H1 (cell line): ENCODE measurements at regions not wholly inside any gene's neighbourhood (a gene's known extent, or its start where the extent isn't known, plus 50 kb on each side); places are given as distances from the start of the nearest gene placed in this dataset.

Source experiments
- CTCF ChIA-PET: fragments of 300-600 bp; sonication (Branson Sonifier 250); formaldehyde crosslinking; loops from one replicate; lab custom pipeline; 2021; ENCODE audit not compliant: partially characterized antibody; lab: Charles Lee
- POLR2A ChIA-PET: fragments of 300-600 bp; sonication (Branson Sonifier 250); formaldehyde crosslinking; loops from one replicate; lab custom pipeline; 2021; ENCODE audit warnings: inconsistent platforms; ENCODE audit not compliant: partially characterized antibody; lab: Charles Lee
- DNase-seq, 2 experiments: peaks; one replicate each; pipeline versions ENCODE4 v3.0.0 to v3.0.0-alpha.2; 2010 to 2022; ENCODE audit warnings: low spot score in 2 of 2, low read depth in 1 of 2, mixed read lengths in 1 of 2
- FAIRE-seq: peaks from 2 replicates; lab custom pipeline; 2011; peaks lifted over from hg19 to GRCh38; lab: Jason Lieb, UNC
- H2AFZ ChIP-seq: 2 replicates; pipeline ENCODE4 v1.8.1; 2012; ENCODE audit warnings: low read length, inconsistent platforms
- H2AK5ac ChIP-seq: 2 replicates; pipeline ENCODE4 v1.6.1; 2013; ENCODE audit warnings: low read depth, low read length
- H2BK120ac ChIP-seq: replicated peaks from 2 replicates; pipeline ENCODE3; 2013; ENCODE audit warnings: low read depth, low read length, inconsistent platforms
- H2BK12ac ChIP-seq: 2 replicates; pipeline ENCODE4 v1.6.1; 2013; ENCODE audit warnings: low read depth, low read length
- H2BK15ac ChIP-seq: 2 replicates; pipeline ENCODE4 v1.6.1; 2013; ENCODE audit warnings: low read length
- H2BK20ac ChIP-seq: 2 replicates; pipeline ENCODE4 v1.6.1; 2013; ENCODE audit warnings: low read length
- H2BK5ac ChIP-seq: 2 replicates; pipeline ENCODE4 v1.6.1; 2013; ENCODE audit warnings: low read depth, low read length
- H3K14ac ChIP-seq: 2 replicates; pipeline ENCODE4 v1.6.1; 2013; ENCODE audit warnings: inconsistent platforms; ENCODE audit not compliant: insufficient read length
- H3K18ac ChIP-seq: 2 replicates; pipeline ENCODE4 v1.6.1; 2013; ENCODE audit warnings: low read length; ENCODE audit errors: extremely low read depth
- H3K23ac ChIP-seq: 2 replicates; pipeline ENCODE4 v1.6.1; 2013; ENCODE audit warnings: inconsistent platforms; ENCODE audit not compliant: insufficient read length
- H3K23me2 ChIP-seq: 2 replicates; pipeline ENCODE4 v1.6.1; 2013; ENCODE audit warnings: low read depth, low read length
- H3K27ac ChIP-seq: 2 replicates; pipeline ENCODE4 v1.6.1; 2011; ENCODE audit warnings: low read depth, low read length, inconsistent platforms
- H3K27me3 ChIP-seq, 4 experiments: replicated peaks in 1 of 4; 1 replicate in 1 of 4; 2 replicates in 3 of 4; pipeline versions ENCODE4 v1.6.1 to v1.8.1; 2011 to 2013; ENCODE audit warnings: low read length in 3 of 4, mild to moderate bottlenecking in 3 of 4, inconsistent platforms in 2 of 4, mixed read lengths in 2 of 4, moderate library complexity in 1 of 4; ENCODE audit not compliant: control insufficient read depth in 3 of 4, insufficient read depth in 3 of 4; ENCODE audit errors: extremely low read depth in 1 of 4
- H3K36me3 ChIP-seq, 4 experiments: 2 replicates each; pipeline versions ENCODE4 v1.6.1 to v1.8.1; 2011 to 2013; ENCODE audit warnings: mild to moderate bottlenecking in 4 of 4, low read length in 3 of 4, moderate library complexity in 2 of 4, control low read depth in 1 of 4, inconsistent platforms in 1 of 4; ENCODE audit not compliant: insufficient read depth in 4 of 4, control insufficient read depth in 2 of 4
- H3K4ac ChIP-seq: replicated peaks from 2 replicates; pipeline ENCODE3; 2013; ENCODE audit warnings: low read length, low read depth, mixed read lengths, inconsistent platforms; ENCODE audit not compliant: insufficient read length
- H3K4me1 ChIP-seq, 4 experiments: replicated peaks in 1 of 4; 1 replicate in 1 of 4; 2 replicates in 3 of 4; pipeline versions ENCODE4 v1.6.1 to v1.8.1; 2011 to 2013; ENCODE audit warnings: low read length in 3 of 4, inconsistent platforms in 2 of 4, mixed read lengths in 1 of 4; ENCODE audit not compliant: insufficient read depth in 4 of 4, control insufficient read depth in 3 of 4
- H3K4me2 ChIP-seq, 2 experiments: 2 replicates each; pipeline versions ENCODE4 v1.6.1 to v1.8.1; 2011 to 2013; ENCODE audit warnings: low read depth in 2 of 2, low read length in 2 of 2, control low read depth in 1 of 2, inconsistent platforms in 1 of 2, mild to moderate bottlenecking in 1 of 2; ENCODE audit not compliant: insufficient read depth in 1 of 2
- H3K4me3 ChIP-seq, 4 experiments: fragments of 200-600, 300-600 bp in 1 of 4; sonication (generic), shearing (Covaris generic), sonication (Bioruptor Twin) in 1 of 4; 2 replicates each; pipeline versions ENCODE4 v1.5.1 to v1.8.1; 2011 to 2016; ENCODE audit warnings: low read length in 4 of 4, low read depth in 3 of 4, control low read depth in 2 of 4, inconsistent platforms in 2 of 4, mild to moderate bottlenecking in 2 of 4, mixed read lengths in 1 of 4, moderate library complexity in 1 of 4; ENCODE audit not compliant: insufficient read depth in 2 of 4; ENCODE audit errors: extremely low read depth in 1 of 4
- H3K56ac ChIP-seq: replicated peaks from 2 replicates; pipeline ENCODE3; 2013; ENCODE audit warnings: low read depth, mild to moderate bottlenecking, mixed read lengths, low read length, inconsistent platforms; ENCODE audit not compliant: insufficient read length
- H3K79me1 ChIP-seq: 2 replicates; pipeline ENCODE4 v1.6.1; 2013; ENCODE audit warnings: low read depth, low read length, control low read depth
- H3K79me2 ChIP-seq, 2 experiments: 2 replicates each; pipeline versions ENCODE4 v1.6.1 to v1.8.1; 2012 to 2013; ENCODE audit warnings: low read length in 2 of 2, mild to moderate bottlenecking in 2 of 2, inconsistent platforms in 1 of 2; ENCODE audit not compliant: insufficient read depth in 2 of 2, control insufficient read depth in 1 of 2
- H3K9ac ChIP-seq, 4 experiments: replicated peaks in 1 of 4; 1 replicate in 1 of 4; 2 replicates in 3 of 4; pipeline versions ENCODE4 v1.6.1 to v1.8.1; 2011 to 2013; ENCODE audit warnings: low read depth in 3 of 4, low read length in 3 of 4, control low read depth in 2 of 4, mild to moderate bottlenecking in 2 of 4, moderate library complexity in 2 of 4, inconsistent platforms in 1 of 4; ENCODE audit errors: extremely low read depth in 1 of 4
- H3K9me3 ChIP-seq, 2 experiments: 2 replicates each; pipeline versions ENCODE4 v1.6.1 to v1.8.1; 2012 to 2013; ENCODE audit warnings: mild to moderate bottlenecking in 2 of 2, moderate library complexity in 2 of 2, control low read depth in 1 of 2, inconsistent platforms in 1 of 2, low read depth in 1 of 2, low read length in 1 of 2, mixed read lengths in 1 of 2; ENCODE audit not compliant: insufficient read depth in 2 of 2
- H4K20me1 ChIP-seq, 2 experiments: replicated peaks in 1 of 2; 2 replicates each; pipeline versions ENCODE3 to v1.8.1; 2011 to 2013; ENCODE audit warnings: inconsistent platforms in 2 of 2, low read length in 2 of 2, mild to moderate bottlenecking in 1 of 2; ENCODE audit not compliant: insufficient read depth in 2 of 2, control insufficient read depth in 1 of 2
- H4K5ac ChIP-seq: 2 replicates; pipeline ENCODE4 v1.6.1; 2013; ENCODE audit warnings: low read length, low read depth, mixed read lengths, inconsistent platforms; ENCODE audit not compliant: insufficient read length
- H4K8ac ChIP-seq: 2 replicates; pipeline ENCODE4 v1.8.0; 2013; ENCODE audit warnings: mild to moderate bottlenecking, moderate library complexity, low read length, inconsistent platforms; ENCODE audit not compliant: insufficient read depth; ENCODE audit errors: extremely low read depth
- H4K91ac ChIP-seq: replicated peaks from 2 replicates; pipeline ENCODE3; 2013; ENCODE audit warnings: low read length, mixed read lengths, inconsistent platforms; ENCODE audit not compliant: insufficient read length
- RFX5 ChIP-seq: IDR thresholded peaks from 2 replicates; pipeline ENCODE4 v1.6.1; 2011; ENCODE audit warnings: low read depth, low read length, improper control_type of control experiment, borderline replicate concordance
- WGBS, 2 experiments: shearing (Covaris generic) in 1 of 2; methylation state at CpG; one replicate each; pipeline versions ENCODE4 v1.1.6 to v1.1.7; 2013 to 2015; ENCODE audit warnings: low lambda C conversion rate in 2 of 2, mixed read lengths in 2 of 2, inconsistent platforms in 1 of 2, low coverage in 1 of 2, missing lambda C conversion rate in 1 of 2; ENCODE audit not compliant: insufficient replicate concordance in 2 of 2, insufficient coverage in 1 of 2, insufficient read length in 1 of 2; ENCODE audit errors: extremely low coverage in 1 of 2, missing lambda C conversion rate in 1 of 2; 5-methylcytosine and 5-hydroxymethylcytosine counted together

DNA sequence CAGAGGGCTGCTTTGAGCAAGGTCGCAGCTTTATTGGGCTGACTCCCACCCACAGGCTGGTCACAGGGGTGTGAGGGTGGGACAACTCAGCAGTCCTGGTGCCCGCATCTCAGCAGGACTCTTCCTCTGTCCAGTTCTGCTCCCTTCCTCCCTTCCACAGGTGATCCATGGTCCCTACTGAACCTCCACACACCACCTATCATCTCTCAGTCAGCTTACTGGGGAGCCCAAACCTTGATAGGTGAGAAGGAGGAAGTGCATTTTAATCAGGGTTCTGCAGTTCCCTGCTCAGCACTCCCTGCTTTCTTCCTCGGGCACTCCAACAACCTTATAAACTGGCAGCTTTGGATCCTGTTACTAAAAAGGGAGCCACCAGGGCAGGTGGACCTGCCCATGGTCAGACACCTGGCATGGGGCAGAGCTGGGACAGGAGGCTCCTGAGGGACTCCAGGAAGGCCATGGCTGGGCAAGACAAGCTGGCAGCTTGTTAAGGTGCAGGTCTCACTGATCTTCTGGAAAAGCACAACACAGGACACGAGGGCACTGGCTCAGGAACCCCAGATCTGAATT lies 664.6 kb downstream of the BCL11B start:
- no peak overlapping the region for H4K91ac ChIP-seq
- no peak overlapping the region for H3K14ac ChIP-seq
- no peak overlapping the region for H3K18ac ChIP-seq
- no peaks in the 10 kb centered on the region for H3K23me2 ChIP-seq
- ChIA-PET POLR2A (no interaction called here), CTCF (interaction anchor here (0.6 to 0.9 kb wide), 2 partner anchors 48 to 101 kb away, joined by 3 read pairs; no protein-coding TSS in a partner anchor)
- no peak overlapping the region for H2BK15ac ChIP-seq
- H4K8ac ChIP-seq, result no peak overlapping the region
- no peak for FAIRE-seq
- no peaks in the 10 kb centered on the region for H3K27me3 ChIP-seq
- H2BK120ac ChIP-seq, result no peak overlapping the region
- H4K5ac ChIP-seq, result no peak overlapping the region
- no peak for DNase-seq
- H3K23ac ChIP-seq, result no peak overlapping the region
- no peaks in the 10 kb centered on the region for H3K36me3 ChIP-seq
- H2AK5ac ChIP-seq, result no peak overlapping the region
- no peak for TF ChIP-seq RFX5
- no peak overlapping the region for H2AFZ ChIP-seq
- no peaks in the 10 kb centered on the region for H3K79me2 ChIP-seq
- WGBS, 2 experiments, result 93% methylated on average over 4 of the region's 4 CpGs; no CpG with 5 or more reads in 1 of the 2 experiments
- no peaks in the 10 kb centered on the region for H3K9me3 ChIP-seq
- H2BK12ac ChIP-seq, result no peak overlapping the region
- H4K20me1 ChIP-seq, result no peaks in the 10 kb centered on the region
- no peak overlapping the region for H3K4me3 ChIP-seq
- no peaks in the 10 kb centered on the region for H3K79me1 ChIP-seq
- H3K4ac ChIP-seq, result no peak overlapping the region
- no peak overlapping the region for H3K27ac ChIP-seq
- H3K4me2 ChIP-seq, result no peak overlapping the region
- H3K56ac ChIP-seq, result no peak overlapping the region
- no peaks in the 10 kb centered on the region for H3K4me1 ChIP-seq
- no peak overlapping the region for H2BK20ac ChIP-seq
- no peak overlapping the region for H3K9ac ChIP-seq
- H2BK5ac ChIP-seq, result no peak overlapping the region
